KMS-11 (cell line): ENCODE measurements at regions not wholly inside any gene's neighbourhood (a gene's known extent, or its start where the extent isn't known, plus 50 kb on each side); places are given as distances from the start of the nearest gene placed in this dataset.

Experiments used
- H2AFZ ChIP-seq: fragments of 200-600 bp; sonication (generic); 2 replicates; pipeline ENCODE4 v1.6.1; 2016; ENCODE audit warnings: antibody characterized with exemption, mixed run types, low read depth
- H3K27ac ChIP-seq: fragments of 200-600 bp; sonication (generic); 2 replicates; pipeline ENCODE4 v1.6.1; 2016; ENCODE audit warnings: mild to moderate bottlenecking, mixed run types
- H3K27me3 ChIP-seq: fragments of 200-600 bp; sonication (generic); 2 replicates; pipeline ENCODE4 v1.6.1; 2017; ENCODE audit warnings: mild to moderate bottlenecking, low read depth, mixed run types, moderate library complexity; ENCODE audit not compliant: insufficient read depth
- H3K36me3 ChIP-seq: fragments of 200-600 bp; sonication (generic); 2 replicates; pipeline ENCODE4 v1.6.1; 2017; ENCODE audit warnings: mild to moderate bottlenecking, mixed run types; ENCODE audit not compliant: insufficient read depth
- H3K4me1 ChIP-seq: fragments of 200-600 bp; sonication (generic); 2 replicates; pipeline ENCODE4 v1.6.1; 2016; ENCODE audit warnings: mild to moderate bottlenecking, low read depth, mixed run types; ENCODE audit not compliant: poor library complexity, severe bottlenecking
- H3K4me2 ChIP-seq: fragments of 200-600 bp; sonication (generic); 2 replicates; pipeline ENCODE4 v1.7.0; 2016; ENCODE audit warnings: mild to moderate bottlenecking, mixed run types
- H3K4me3 ChIP-seq: fragments of 200-600 bp; sonication (generic); IDR thresholded peaks from 2 replicates; pipeline ENCODE4 v1.6.1; 2017; ENCODE audit warnings: low read depth, low read length, mixed read lengths; ENCODE audit not compliant: insufficient read depth
- H3K79me2 ChIP-seq: fragments of 200-600 bp; sonication (generic); 2 replicates; pipeline ENCODE4 v1.6.1; 2016; ENCODE audit warnings: low read depth, mixed run types; ENCODE audit not compliant: insufficient read depth
- H3K9ac ChIP-seq: fragments of 200-600 bp; sonication (generic); 2 replicates; pipeline ENCODE4 v1.6.1; 2016; ENCODE audit warnings: mild to moderate bottlenecking, mixed run types
- H4K20me1 ChIP-seq: fragments of 200-600 bp; sonication (generic); 2 replicates; pipeline ENCODE4 v1.6.1; 2016; ENCODE audit warnings: mild to moderate bottlenecking, mixed run types; ENCODE audit not compliant: insufficient read depth
- TF ChIP-seq, protein P1 (sequence below): fragments of 200-600 bp; sonication (generic); conservative IDR thresholded peaks from 2 replicates; pipeline ENCODE4 v1.6.1; 2017; ENCODE audit warnings: low read depth, mild to moderate bottlenecking, antibody characterized with exemption, low read length, moderate library complexity, mixed read lengths

DNA sequence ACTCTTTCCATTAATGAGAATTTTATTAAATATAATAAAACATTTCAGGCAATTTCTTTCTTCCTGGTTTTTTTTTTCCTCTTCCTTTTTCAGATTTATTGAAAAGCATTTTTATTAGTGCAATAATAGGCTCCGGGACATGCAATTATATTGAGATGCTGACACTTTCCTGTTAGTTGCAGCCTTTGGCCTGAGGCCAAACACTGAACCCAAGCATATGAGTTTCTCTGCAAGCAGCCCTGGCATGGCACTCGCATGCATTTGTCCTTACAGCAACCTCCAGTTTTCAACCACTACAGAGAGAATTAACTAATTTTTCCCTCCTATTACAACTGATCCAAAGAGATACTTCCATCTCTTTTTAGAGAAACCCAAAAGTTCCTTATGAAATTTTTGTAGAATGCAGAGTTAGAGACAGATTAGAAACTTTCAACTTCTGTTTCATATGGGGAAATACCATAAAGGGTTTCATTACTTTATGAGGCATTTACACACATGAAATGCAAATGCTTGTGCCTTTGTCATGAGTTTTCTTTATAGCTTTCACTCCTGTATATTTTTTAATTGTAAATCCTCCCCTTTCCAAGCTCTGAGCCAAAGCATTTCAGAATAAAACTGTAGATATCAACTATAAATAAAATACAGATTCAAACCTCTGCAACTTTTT is 183.0 kb downstream of the CETN3 start:
- TF ChIP-seq, protein P1, sequence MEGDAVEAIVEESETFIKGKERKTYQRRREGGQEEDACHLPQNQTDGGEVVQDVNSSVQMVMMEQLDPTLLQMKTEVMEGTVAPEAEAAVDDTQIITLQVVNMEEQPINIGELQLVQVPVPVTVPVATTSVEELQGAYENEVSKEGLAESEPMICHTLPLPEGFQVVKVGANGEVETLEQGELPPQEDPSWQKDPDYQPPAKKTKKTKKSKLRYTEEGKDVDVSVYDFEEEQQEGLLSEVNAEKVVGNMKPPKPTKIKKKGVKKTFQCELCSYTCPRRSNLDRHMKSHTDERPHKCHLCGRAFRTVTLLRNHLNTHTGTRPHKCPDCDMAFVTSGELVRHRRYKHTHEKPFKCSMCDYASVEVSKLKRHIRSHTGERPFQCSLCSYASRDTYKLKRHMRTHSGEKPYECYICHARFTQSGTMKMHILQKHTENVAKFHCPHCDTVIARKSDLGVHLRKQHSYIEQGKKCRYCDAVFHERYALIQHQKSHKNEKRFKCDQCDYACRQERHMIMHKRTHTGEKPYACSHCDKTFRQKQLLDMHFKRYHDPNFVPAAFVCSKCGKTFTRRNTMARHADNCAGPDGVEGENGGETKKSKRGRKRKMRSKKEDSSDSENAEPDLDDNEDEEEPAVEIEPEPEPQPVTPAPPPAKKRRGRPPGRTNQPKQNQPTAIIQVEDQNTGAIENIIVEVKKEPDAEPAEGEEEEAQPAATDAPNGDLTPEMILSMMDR = no peak
- Histone ChIP-seq H3K27me3 (no peaks in the 10 kb centered on the region), H3K36me3 (no peaks in the 10 kb centered on the region), H3K4me2 (no peak overlapping the region), H3K79me2 (no peaks in the 10 kb centered on the region), H3K27ac (no peak overlapping the region), H3K4me1 (no peaks in the 10 kb centered on the region), H3K4me3 (no peak overlapping the region), H2AFZ (no peak overlapping the region), H4K20me1 (no peaks in the 10 kb centered on the region), H3K9ac (no peak overlapping the region)

DNA sequence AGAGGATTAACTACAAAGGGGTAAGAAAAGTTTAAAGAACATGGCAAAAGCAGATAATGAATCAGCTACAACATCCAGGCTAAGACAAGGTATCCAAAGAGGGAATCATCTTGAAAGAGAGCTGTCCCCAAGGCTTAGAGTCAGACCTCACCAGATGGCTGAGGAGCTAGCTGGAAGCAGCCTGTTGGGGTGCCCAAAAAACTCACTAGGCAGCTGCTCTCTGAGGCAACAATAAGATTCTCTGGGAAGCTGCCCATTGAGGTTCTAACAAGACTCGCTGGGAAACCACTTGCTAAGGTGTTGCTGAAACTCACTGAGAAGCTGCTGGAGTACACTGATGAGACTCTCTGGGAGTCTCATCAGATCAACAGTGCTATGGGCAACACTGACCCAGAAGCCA is 185.2 kb downstream of the CETN3 start:
- Histone ChIP-seq H3K79me2 (no peaks in the 10 kb centered on the region), H3K4me1 (no peaks in the 10 kb centered on the region), H2AFZ (no peak overlapping the region), H3K36me3 (no peaks in the 10 kb centered on the region), H3K27me3 (no peaks in the 10 kb centered on the region), H3K9ac (no peak overlapping the region), H3K4me3 (no peak overlapping the region), H3K4me2 (no peak overlapping the region), H4K20me1 (no peaks in the 10 kb centered on the region), H3K27ac (no peak overlapping the region)
- TF ChIP-seq, protein P1 = no peak

DNA sequence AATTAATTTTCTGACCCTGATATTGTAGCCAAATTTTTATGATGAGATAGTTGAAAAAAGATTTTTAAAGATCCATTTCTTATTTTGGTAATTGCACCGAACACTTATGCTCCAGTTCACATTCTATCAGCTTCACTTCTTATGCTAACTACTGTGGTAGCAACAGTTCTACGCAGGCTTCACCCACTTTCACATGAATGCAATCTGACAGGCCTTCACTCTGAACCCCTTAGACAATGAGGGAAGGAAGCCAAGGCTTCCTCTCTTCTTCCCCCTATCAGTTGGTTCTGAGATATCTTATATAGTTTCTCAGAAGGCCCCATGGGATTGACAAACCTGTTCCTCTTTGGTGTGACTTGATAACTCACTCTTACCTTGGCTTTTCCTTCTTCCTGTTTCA is 185.8 kb downstream of the CETN3 start:
- Histone ChIP-seq H3K4me1 (no peaks in the 10 kb centered on the region), H3K4me3 (no peak overlapping the region), H2AFZ (no peak overlapping the region), H3K4me2 (no peak overlapping the region), H3K36me3 (no peaks in the 10 kb centered on the region), H3K79me2 (no peaks in the 10 kb centered on the region), H3K27me3 (no peaks in the 10 kb centered on the region), H3K9ac (no peak overlapping the region), H4K20me1 (no peaks in the 10 kb centered on the region), H3K27ac (no peak overlapping the region)
- TF ChIP-seq, protein P1 = no peak

DNA sequence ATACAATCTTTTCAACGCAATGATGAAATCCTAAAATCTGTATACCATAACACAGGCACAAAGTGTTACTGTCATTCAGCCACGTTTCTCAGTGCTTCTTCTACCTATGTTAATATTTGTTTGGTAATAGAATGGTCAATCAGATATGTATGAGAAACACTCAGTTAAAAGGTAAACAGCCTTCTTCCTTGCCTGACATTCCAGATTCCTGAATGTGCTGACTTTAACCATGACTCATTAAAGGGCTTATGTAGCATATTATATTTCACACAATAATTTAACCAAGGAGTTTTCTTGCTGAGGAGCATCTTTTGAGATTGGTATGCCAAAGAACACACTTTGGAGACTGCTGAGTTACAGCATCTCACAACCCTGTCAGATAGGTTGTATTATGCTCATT is 187.6 kb downstream of the CETN3 start:
- TF ChIP-seq, protein P1 = no peak
- Histone ChIP-seq H3K27ac (no peak overlapping the region), H3K4me2 (no peak overlapping the region), H4K20me1 (no peaks in the 10 kb centered on the region), H3K36me3 (no peaks in the 10 kb centered on the region), H3K4me3 (no peak overlapping the region), H3K9ac (no peak overlapping the region), H3K79me2 (no peaks in the 10 kb centered on the region), H2AFZ (no peak overlapping the region), H3K27me3 (no peaks in the 10 kb centered on the region), H3K4me1 (no peaks in the 10 kb centered on the region)
